Right lobe of liver (tissue), 4 donors: ENCODE measurements at regions not wholly inside any gene's neighbourhood (a gene's known extent, or its start where the extent isn't known, plus 50 kb on each side); places are given as distances from the start of the nearest gene placed in this dataset.

Experiments
- CTCF ChIP-seq, 4 donors: fragments of 200-600 bp in 3 of 4; fragments of 450-650 bp in 1 of 4; IDR thresholded peaks; one replicate each; pipeline versions ENCODE4 v1.5.1 to v1.8.0; 2016 to 2022; ENCODE audit warnings: antibody characterized with exemption in 4 of 4, mild to moderate bottlenecking in 2 of 4
- POLR2A ChIP-seq: fragments of 450-650 bp; IDR thresholded peaks from one replicate; pipeline ENCODE4 v1.6.1; 2017; ENCODE audit warnings: antibody characterized with exemption, mild to moderate bottlenecking
- donor health status: DM: no; HTN: no; CAD: no.
- donor health status: DM: no; HTN: no; CAD: no.
- donor health status: DM: no; HTN: yes; CAD: no.

- TF ChIP-seq CTCF (IDR thresholded peaks at IDR 0.05) (no peak), POLR2A (no peak)
These were observed 87.7 kb upstream of the NECTIN1 start for GRCh38 chr11:119816660-119817059.
